HG03565 (cell line): ENCODE measurements at regions not wholly inside any gene's neighbourhood (a gene's known extent, or its start where the extent isn't known, plus 50 kb on each side); places are given as distances from the start of the nearest gene placed in this dataset.
"Not testable (repeated sequence)": the region's sequence is repeated elsewhere in the genome, so short reads cannot be mapped to it uniquely, and the experiment has no call there.

Experiments used
- ATAC-seq: cut with Tn5 transposase; IDR thresholded peaks from one replicate; pipeline ENCODE4 v1.9.1; 2021; ENCODE audit warnings: mild to moderate bottlenecking, moderate library complexity; ENCODE audit not compliant: unreplicated experiment

- no peak for ATAC-seq
These were observed 70.4 kb downstream of the TDRD15 start for GRCh38 chr2:21194147-21194546.

- no peak for ATAC-seq
These were observed 71.1 kb downstream of the TDRD15 start for GRCh38 chr2:21194858-21195271.

- ATAC-seq = no peak
These were observed 71.6 kb downstream of the TDRD15 start for GRCh38 chr2:21195326-21195725.

GRCh38 chr2:21198637-21199036, 74.9 kb downstream of the TDRD15 start:
- no peak for ATAC-seq

- ATAC-seq = no peak
These were observed 80.2 kb downstream of the TDRD15 start for GRCh38 chr2:21203976-21204375.

GRCh38 chr2:21214085-21214484, 90.3 kb downstream of the TDRD15 start:
- not testable (repeated sequence) for ATAC-seq

GRCh38 chr2:21217442-21217841, 93.7 kb downstream of the TDRD15 start:
- no peak for ATAC-seq

- no peak for ATAC-seq
These were observed 97.2 kb downstream of the TDRD15 start for GRCh38 chr2:21220930-21221329.

- ATAC-seq = no peak
These were observed 99.8 kb downstream of the TDRD15 start for GRCh38 chr2:21223618-21224017.

- no peak for ATAC-seq
These were observed 104.5 kb downstream of the TDRD15 start for GRCh38 chr2:21228041-21228895.

- no peak for ATAC-seq
These were observed 105.5 kb downstream of the TDRD15 start for GRCh38 chr2:21229302-21229701.

GRCh38 chr2:21230140-21230539, 106.4 kb downstream of the TDRD15 start:
- ATAC-seq = no peak

GRCh38 chr2:21231985-21232384, 108.2 kb downstream of the TDRD15 start:
- ATAC-seq = no peak

- ATAC-seq = no peak
These were observed 109.4 kb downstream of the TDRD15 start for GRCh38 chr2:21233194-21233593.

GRCh38 chr2:21234001-21234400, 110.2 kb downstream of the TDRD15 start:
- no peak for ATAC-seq

- ATAC-seq = no peak
These were observed 110.8 kb downstream of the TDRD15 start for GRCh38 chr2:21234464-21235120.

- not testable (repeated sequence) for ATAC-seq
These were observed 116.0 kb downstream of the TDRD15 start for GRCh38 chr2:21239749-21240148.

- ATAC-seq = no peak
These were observed 120.4 kb downstream of the TDRD15 start for GRCh38 chr2:21244161-21244560.

- no peak for ATAC-seq
These were observed 121.8 kb downstream of the TDRD15 start for GRCh38 chr2:21245565-21245964.

- ATAC-seq = no peak
These were observed 125.6 kb downstream of the TDRD15 start for GRCh38 chr2:21249367-21249766.

GRCh38 chr2:21250673-21251072, 126.9 kb downstream of the TDRD15 start:
- no peak for ATAC-seq
